Natural killer cell (primary cell): ENCODE measurements at regions not wholly inside any gene's neighbourhood (a gene's known extent, or its start where the extent isn't known, plus 50 kb on each side); places are given as distances from the start of the nearest gene placed in this dataset.
"Not testable (repeated sequence)": the region's sequence is repeated elsewhere in the genome, so short reads cannot be mapped to it uniquely, and the experiment has no call there.

Experiments used
- ATAC-seq, 3 donors: fragments of 150-1000 bp in 2 of 3; fragments of 200-7000 bp in 1 of 3; cut with Tn5 transposase; 1 replicate in 1 of 3; 2 replicates in 2 of 3; pipeline ENCODE4 v1.10.0; 2021; ENCODE audit warnings: mild to moderate bottlenecking in 2 of 3, moderate library complexity in 2 of 3
- DNase-seq, 2 donors: peaks; one replicate each; pipeline versions ENCODE4 v3.0.0 to v3.0.0-alpha.2; 2013 to 2021; ENCODE audit warnings: mixed read lengths in 1 of 2
- H3K27ac ChIP-seq: one replicate; pipeline ENCODE4 v1.5.1; 2013; ENCODE audit warnings: mild to moderate bottlenecking, low read length
- H3K27me3 ChIP-seq: one replicate; pipeline ENCODE4 v1.6.1; 2013; ENCODE audit warnings: low read length; ENCODE audit not compliant: control insufficient read depth, insufficient read depth
- H3K36me3 ChIP-seq: one replicate; pipeline ENCODE4 v1.6.1; 2013; ENCODE audit warnings: low read length; ENCODE audit not compliant: control insufficient read depth, insufficient read depth
- H3K4me1 ChIP-seq: one replicate; pipeline ENCODE4 v1.6.1; 2013; ENCODE audit warnings: low read length; ENCODE audit not compliant: control insufficient read depth, insufficient read depth
- H3K4me3 ChIP-seq: one replicate; pipeline ENCODE4 v1.5.1; 2013; ENCODE audit warnings: low read length
- H3K9me3 ChIP-seq: one replicate; pipeline ENCODE4 v1.6.1; 2013; ENCODE audit warnings: low read length; ENCODE audit not compliant: control insufficient read depth, insufficient read depth
- H3K27ac Mint-ChIP-seq, 2 donors: one replicate each; pipeline ENCODE4 v1.8.0; 2022; ENCODE audit warnings: mild to moderate bottlenecking in 2 of 2, mixed read lengths in 2 of 2, moderate library complexity in 1 of 2
- H3K27me3 Mint-ChIP-seq, 2 donors: one replicate each; pipeline ENCODE4 v1.8.0; 2022; ENCODE audit warnings: low read depth in 2 of 2, mixed read lengths in 2 of 2
- H3K36me3 Mint-ChIP-seq: one replicate; pipeline ENCODE4 v1.8.0; 2022; ENCODE audit warnings: mixed read lengths
- H3K4me1 Mint-ChIP-seq, 2 donors: one replicate each; pipeline ENCODE4 v1.8.0; 2022; ENCODE audit warnings: mixed read lengths in 2 of 2
- H3K4me3 Mint-ChIP-seq: one replicate; pipeline ENCODE4 v1.8.0; 2022; ENCODE audit warnings: mild to moderate bottlenecking, moderate library complexity, mixed read lengths
- H3K9me3 Mint-ChIP-seq, 2 donors: one replicate each; pipeline ENCODE4 v1.8.0; 2022; ENCODE audit warnings: mixed read lengths in 2 of 2
- WGBS: methylation state at CpG from one replicate; pipeline ENCODE4 v1.1.7; 2013; ENCODE audit warnings: missing lambda C conversion rate; ENCODE audit not compliant: insufficient coverage; 5-methylcytosine and 5-hydroxymethylcytosine counted together
- intact Hi-C: fragments of 100-400 bp; cut with micrococcal nuclease; formaldehyde crosslinking; loops from one replicate; pipeline ENCODE4 v1.14.2; 2022
- TF ChIP-seq, protein P1 (sequence below): fragments of 200-600 bp; IDR thresholded peaks from one replicate; pipeline ENCODE4 v1.8.0; 2022; ENCODE audit warnings: antibody characterized with exemption

DNA sequence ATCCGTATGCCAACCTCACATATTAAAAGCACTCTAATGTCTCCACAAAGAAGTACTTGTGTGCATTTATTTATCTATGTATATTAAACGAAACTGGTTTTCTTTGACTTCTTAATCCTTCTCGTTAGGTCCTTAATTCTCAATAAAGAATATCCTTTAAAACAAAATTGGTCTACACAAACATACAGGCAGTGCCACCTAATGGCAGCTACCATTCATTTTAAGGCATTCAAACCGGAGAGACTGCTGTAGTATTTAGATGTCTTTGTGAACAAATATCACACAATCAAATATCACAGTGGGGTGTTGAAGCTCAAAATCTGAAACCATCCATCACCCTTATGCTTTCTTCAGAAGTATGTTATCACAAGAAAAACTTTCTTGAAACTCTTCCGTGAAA is 96.6 kb upstream of the IRAK1BP1 start:
- intact Hi-C loops, result no loop called here
- H3K9me3 Mint-ChIP-seq, result peaks cover 4 to 11% of the 10 kb centered on the region in 2 donors
- no peak for ATAC-seq

DNA sequence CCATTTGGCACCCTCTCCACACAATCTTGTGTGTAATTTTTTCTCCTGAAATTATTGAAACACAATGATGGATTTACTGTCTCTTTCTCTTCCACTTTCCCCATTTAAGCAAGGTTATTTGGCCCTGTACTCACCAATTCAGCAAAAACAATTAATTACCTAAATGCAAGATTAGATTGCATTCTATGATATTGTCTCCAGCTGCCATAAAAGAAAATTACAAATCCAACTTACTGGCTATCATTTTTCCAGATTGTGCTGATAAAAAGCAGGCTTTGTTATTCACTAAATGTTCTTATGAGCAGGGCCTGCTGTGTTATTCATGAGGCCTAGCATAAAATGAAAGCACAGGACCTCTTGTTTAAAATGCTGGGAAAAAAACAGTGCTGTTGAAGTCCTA is 95.8 kb upstream of the IRAK1BP1 start:
- TF ChIP-seq, protein P1, sequence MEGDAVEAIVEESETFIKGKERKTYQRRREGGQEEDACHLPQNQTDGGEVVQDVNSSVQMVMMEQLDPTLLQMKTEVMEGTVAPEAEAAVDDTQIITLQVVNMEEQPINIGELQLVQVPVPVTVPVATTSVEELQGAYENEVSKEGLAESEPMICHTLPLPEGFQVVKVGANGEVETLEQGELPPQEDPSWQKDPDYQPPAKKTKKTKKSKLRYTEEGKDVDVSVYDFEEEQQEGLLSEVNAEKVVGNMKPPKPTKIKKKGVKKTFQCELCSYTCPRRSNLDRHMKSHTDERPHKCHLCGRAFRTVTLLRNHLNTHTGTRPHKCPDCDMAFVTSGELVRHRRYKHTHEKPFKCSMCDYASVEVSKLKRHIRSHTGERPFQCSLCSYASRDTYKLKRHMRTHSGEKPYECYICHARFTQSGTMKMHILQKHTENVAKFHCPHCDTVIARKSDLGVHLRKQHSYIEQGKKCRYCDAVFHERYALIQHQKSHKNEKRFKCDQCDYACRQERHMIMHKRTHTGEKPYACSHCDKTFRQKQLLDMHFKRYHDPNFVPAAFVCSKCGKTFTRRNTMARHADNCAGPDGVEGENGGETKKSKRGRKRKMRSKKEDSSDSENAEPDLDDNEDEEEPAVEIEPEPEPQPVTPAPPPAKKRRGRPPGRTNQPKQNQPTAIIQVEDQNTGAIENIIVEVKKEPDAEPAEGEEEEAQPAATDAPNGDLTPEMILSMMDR, result no peak
- H3K4me1 ChIP-seq, result no peaks in the 10 kb centered on the region
- Mint-ChIP-seq H3K27me3 (no peaks in the 10 kb centered on the region), H3K27ac (no peak overlapping the region), H3K9me3 (peaks cover 4 to 11% of the 10 kb centered on the region in 2 donors), H3K36me3 (no peaks in the 10 kb centered on the region), H3K4me3 (no peak overlapping the region), H3K4me1 (no peaks in the 10 kb centered on the region)
- H3K27me3 ChIP-seq, result no peaks in the 10 kb centered on the region
- DNase-seq, result no peak
- H3K9me3 ChIP-seq, result no peaks in the 10 kb centered on the region
- no peaks in the 10 kb centered on the region for H3K36me3 ChIP-seq
- no peak overlapping the region for H3K4me3 ChIP-seq
- no peak for ATAC-seq
- intact Hi-C loops, result no loop called here
- no peak overlapping the region for H3K27ac ChIP-seq

More for the DNA sequence above, 96.6 kb upstream of the IRAK1BP1 start:
- no peaks in the 10 kb centered on the region for H3K36me3 Mint-ChIP-seq
- no peaks in the 10 kb centered on the region for H3K4me1 Mint-ChIP-seq
- Histone ChIP-seq H3K27me3 (no peaks in the 10 kb centered on the region), H3K36me3 (no peaks in the 10 kb centered on the region), H3K9me3 (no peaks in the 10 kb centered on the region), H3K27ac (no peak overlapping the region), H3K4me1 (no peaks in the 10 kb centered on the region), H3K4me3 (no peak overlapping the region)
- TF ChIP-seq, protein P1, result no peak
- WGBS, result 58% methylated on average over 1 of the region's 5 CpGs
- no peak for DNase-seq
- H3K4me3 Mint-ChIP-seq, result no peak overlapping the region
- no peak overlapping the region for H3K27ac Mint-ChIP-seq
- H3K27me3 Mint-ChIP-seq, result no peaks in the 10 kb centered on the region

DNA sequence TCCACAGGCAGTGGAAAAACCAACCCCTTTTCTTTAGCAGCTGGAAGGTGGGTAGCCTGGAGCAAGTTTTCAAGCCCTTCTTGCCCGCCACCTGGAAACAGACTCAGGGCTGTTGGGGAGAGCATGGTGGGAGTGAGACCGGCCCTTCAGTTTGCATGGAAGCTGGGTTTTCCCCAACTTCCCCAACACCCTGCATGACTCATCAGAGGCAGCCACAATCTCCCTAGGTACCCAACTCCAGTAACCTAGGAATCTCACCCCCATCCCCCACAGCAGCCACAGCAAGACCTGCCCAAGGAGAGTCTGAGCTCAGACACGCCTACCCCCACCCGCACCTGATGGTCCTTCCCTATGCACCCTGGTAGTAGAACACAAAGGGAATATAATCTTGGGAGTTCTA is 86.3 kb upstream of the IRAK1BP1 start:
- 100% methylated on average over 1 of the region's 4 CpGs for WGBS
- Mint-ChIP-seq H3K27ac (no peak overlapping the region), H3K4me1 (no peaks in the 10 kb centered on the region), H3K36me3 (no peaks in the 10 kb centered on the region), H3K27me3 (no peaks in the 10 kb centered on the region), H3K4me3 (no peak overlapping the region), H3K9me3 (peaks cover 3 to 4% of the 10 kb centered on the region in 2 donors)
- no peak overlapping the region for H3K27ac ChIP-seq
- H3K9me3 ChIP-seq, result no peaks in the 10 kb centered on the region
- intact Hi-C loops, result no loop called here
- no peaks in the 10 kb centered on the region for H3K36me3 ChIP-seq
- H3K4me1 ChIP-seq, result no peaks in the 10 kb centered on the region
- TF ChIP-seq, protein P1, result no peak
- no peaks in the 10 kb centered on the region for H3K27me3 ChIP-seq
- no peak overlapping the region for H3K4me3 ChIP-seq
- no peak for DNase-seq
- no peak for ATAC-seq

- WGBS, result 92% methylated on average over 6 of the region's 6 CpGs
- H3K4me1 ChIP-seq, intact Hi-C loops, H3K4me3 Mint-ChIP-seq, H3K9me3 Mint-ChIP-seq, H3K27ac ChIP-seq, H3K4me3 ChIP-seq, H3K36me3 Mint-ChIP-seq, H3K27me3 Mint-ChIP-seq, DNase-seq, H3K27ac Mint-ChIP-seq, H3K9me3 ChIP-seq, H3K4me1 Mint-ChIP-seq, H3K27me3 ChIP-seq, H3K36me3 ChIP-seq, ATAC-seq: not testable (repeated sequence)
These were observed 84.0 kb upstream of the IRAK1BP1 start for GRCh38 chr6:78783366-78783765.
